ENCODE measurements at regions not wholly inside any gene's neighbourhood (a gene's known extent, or its start where the extent isn't known, plus 50 kb on each side); places are given as distances from the start of the nearest gene placed in this dataset.

- no peak for DNase-seq (ENCODE audit: low read depth)
Observed at GRCh38 chr1:198040880-198041279, 115.9 kb upstream of the NEK7 start.

GRCh38 chr1:198042168-198042567, 114.6 kb upstream of the NEK7 start:
- DNase-seq (ENCODE audit: low read depth), result no peak

DNA sequence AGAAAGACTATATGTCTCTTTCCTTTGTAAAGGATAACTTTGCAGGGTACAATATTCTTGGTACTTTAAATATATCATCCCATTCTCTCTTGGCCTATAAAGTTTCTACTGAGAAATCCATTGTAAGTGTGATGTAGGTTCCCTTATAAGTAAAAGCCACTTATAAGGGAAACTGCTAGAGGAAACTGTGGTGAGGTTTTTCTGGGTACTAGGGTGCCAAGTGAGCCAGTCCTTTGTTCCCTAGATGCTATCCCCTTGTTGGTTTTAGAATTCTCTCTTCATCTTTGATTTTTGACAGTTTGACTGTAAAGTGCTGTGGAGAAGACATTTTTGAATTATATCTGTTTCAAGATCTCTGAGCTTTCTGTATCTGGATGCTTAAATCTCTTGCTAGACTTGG, 108.9 kb upstream of the NEK7 start:
- DNase-seq (ENCODE audit: low read depth), result no peak

- no peak for DNase-seq (ENCODE audit: low read depth)
Observed at GRCh38 chr1:198054510-198054909, 102.3 kb upstream of the NEK7 start.

DNA sequence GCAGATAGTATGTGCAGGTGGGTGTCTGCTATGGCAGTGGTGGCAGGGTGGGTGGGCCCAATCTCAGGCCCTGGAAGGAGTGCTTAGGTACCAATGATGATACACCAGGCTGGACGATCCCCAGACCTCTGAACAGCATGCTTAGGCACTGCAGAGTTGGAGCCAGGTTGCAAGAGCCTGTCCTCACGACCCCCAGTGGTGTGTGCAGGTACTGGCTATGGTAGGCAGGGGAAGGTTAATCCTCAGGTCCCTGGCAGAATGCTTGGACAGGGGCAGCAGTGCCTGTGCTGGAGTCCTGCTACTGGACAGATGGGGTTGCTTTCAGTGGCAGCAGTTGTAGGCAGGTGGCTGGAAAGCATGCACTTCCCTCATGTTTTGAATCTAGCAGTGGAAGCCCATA, 100.5 kb upstream of the NEK7 start:
- no peak for DNase-seq (ENCODE audit: low read depth)

DNA sequence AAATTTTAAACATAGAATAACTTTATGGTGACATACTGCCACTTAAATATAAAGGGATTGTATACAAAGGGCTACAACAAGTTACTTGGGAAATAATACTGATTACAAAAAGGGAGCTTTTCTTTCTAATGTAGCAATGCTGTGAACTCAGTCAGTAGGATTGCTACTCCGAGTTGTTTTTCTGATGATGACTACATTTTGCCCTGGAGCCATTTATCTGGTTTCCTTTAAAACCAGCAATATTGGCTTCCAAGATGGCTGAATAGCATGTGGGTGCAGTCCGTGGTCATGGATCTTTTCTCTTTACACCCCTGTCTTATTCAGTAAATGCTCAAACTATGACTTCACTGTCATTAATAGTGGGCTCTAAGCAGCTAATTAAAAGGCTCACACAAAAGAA, 92.6 kb upstream of the NEK7 start:
- no peak for DNase-seq (ENCODE audit: low read depth)

GRCh38 chr1:198068285-198068684, 88.5 kb upstream of the NEK7 start:
- DNase-seq (ENCODE audit: low read depth), result no peak

- DNase-seq (ENCODE audit: low read depth), result no peak
Observed at GRCh38 chr1:198072177-198072576, 84.6 kb upstream of the NEK7 start.

GRCh38 chr1:198075296-198075695, 81.5 kb upstream of the NEK7 start:
- DNase-seq (ENCODE audit: low read depth), result no peak

GRCh38 chr1:198079432-198079951, 77.3 kb upstream of the NEK7 start:
- no peak for DNase-seq (ENCODE audit: low read depth)

GRCh38 chr1:198082576-198082975, 74.2 kb upstream of the NEK7 start:
- no peak for DNase-seq (ENCODE audit: low read depth)

GRCh38 chr1:198083549-198083948, 73.2 kb upstream of the NEK7 start:
- no peak for DNase-seq (ENCODE audit: low read depth)

GRCh38 chr1:198084241-198084908, 72.4 kb upstream of the NEK7 start:
- no peak for DNase-seq (ENCODE audit: low read depth)

- DNase-seq (ENCODE audit: low read depth), result no peak
Observed at GRCh38 chr1:198086051-198086745, 70.6 kb upstream of the NEK7 start.

DNA sequence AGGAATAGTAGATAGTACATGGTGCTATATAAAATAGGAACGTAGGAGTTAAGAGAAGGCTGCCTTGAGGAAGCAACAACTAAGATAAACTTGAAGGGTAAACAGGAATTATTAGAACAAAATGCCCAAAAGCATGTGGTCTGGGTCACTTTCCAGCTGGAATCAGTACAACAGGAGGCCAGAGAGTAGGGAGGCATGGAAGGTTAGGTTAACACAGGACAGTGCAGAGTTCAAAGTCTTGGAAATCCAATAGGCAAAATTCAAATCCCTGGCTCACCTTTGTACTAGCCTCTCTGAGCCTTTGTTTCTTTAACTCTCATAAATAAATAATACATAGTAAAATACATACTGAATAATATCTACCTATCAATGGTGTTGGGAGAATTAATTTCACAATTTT, 69.0 kb upstream of the NEK7 start:
- no peak for DNase-seq (ENCODE audit: low read depth)

- peak; percentile 34 for DNase-seq (ENCODE audit: low read depth)
Observed at GRCh38 chr1:198088360-198089071, 68.3 kb upstream of the NEK7 start.

DNA sequence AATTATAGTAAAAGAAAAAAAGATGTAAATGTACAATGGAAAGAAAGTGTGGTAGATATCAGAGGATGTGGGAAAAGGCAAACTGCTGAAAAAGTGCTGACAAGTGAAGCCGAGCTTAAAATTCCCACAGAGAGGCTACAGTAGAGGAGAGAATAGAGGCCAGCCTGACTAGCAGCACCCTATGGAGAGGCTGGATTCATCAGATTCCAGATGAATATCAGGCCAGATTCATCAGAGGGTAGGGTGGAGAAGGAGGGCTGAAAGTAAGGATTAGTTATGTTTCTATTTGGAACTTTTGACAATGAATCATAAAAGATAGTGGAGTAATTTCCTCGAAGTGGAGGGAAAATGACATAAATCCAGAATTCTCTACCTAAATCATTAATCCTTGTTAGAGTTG, 60.4 kb upstream of the NEK7 start:
- DNase-seq (ENCODE audit: low read depth), result no peak

DNA sequence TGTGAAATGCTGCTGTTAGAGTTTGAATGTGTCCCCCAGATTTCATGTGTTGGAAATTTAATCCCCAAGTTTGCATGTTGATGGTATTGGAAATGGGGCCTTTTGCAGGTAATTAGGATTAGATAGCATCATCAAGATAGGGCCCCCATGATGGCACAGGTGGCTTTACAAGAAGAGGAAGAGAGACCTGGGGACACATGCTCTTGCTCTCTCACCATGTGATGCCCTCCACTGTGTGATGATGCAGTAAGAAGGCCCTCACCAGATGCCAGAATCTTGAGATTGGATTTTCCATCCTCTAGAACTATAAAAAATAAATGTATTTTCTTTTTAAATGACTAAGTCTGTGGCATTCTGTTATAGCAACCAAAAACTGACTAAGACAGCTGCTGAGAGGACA, 57.0 kb upstream of the NEK7 start:
- no peak for DNase-seq (ENCODE audit: low read depth)

- DNase-seq (ENCODE audit: low read depth), result no peak
Observed at GRCh38 chr1:198101716-198102453, 54.9 kb upstream of the NEK7 start.

- DNase-seq (ENCODE audit: low read depth), result no peak
Observed at GRCh38 chr1:198102454-198102827, 54.4 kb upstream of the NEK7 start.

GRCh38 chr1:198105185-198105584, 51.6 kb upstream of the NEK7 start:
- no peak for DNase-seq (ENCODE audit: low read depth)

DNA sequence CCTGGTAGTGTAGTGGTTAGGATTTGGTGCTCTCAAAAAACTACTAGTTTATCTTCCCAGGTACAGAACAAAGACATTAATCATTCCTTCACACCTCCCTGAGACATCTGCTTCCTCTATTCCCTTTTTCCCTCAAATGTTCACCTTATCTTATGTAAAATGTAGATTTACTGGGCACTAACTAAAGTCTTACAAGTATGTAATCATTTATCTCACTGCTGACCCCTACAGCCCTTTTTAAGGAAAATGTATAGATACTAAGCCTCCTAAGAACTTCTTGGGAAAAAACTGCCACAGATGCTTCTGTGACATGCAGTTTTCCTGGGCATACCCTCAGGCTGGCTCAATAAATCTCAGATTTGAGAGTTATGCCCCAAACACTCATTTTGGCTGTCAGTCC, 50.8 kb upstream of the NEK7 start:
- no peak for DNase-seq (ENCODE audit: low read depth)
